Hepatocyte (in vitro differentiated cells): ENCODE measurements at regions not wholly inside any gene's neighbourhood (a gene's known extent, or its start where the extent isn't known, plus 50 kb on each side); places are given as distances from the start of the nearest gene placed in this dataset.

ENCODE experiments used
- DNase-seq: peaks from one replicate; pipeline ENCODE4 v3.0.0-alpha.2; 2016; ENCODE audit warnings: low spot score
- H2AFZ ChIP-seq: fragments of 200-600 bp; sonication (generic); 2 replicates; pipeline ENCODE4 v1.6.0; 2016; ENCODE audit warnings: antibody characterized with exemption, mild to moderate bottlenecking
- H3K27ac ChIP-seq: fragments of 200-600 bp; sonication (generic); 2 replicates; pipeline ENCODE4 v1.5.1; 2016; ENCODE audit warnings: mild to moderate bottlenecking
- H3K27me3 ChIP-seq: fragments of 200-600 bp; sonication (generic); 2 replicates; pipeline ENCODE4 v1.6.1; 2016
- H3K36me3 ChIP-seq: fragments of 200-600 bp; sonication (generic); replicated peaks from 2 replicates; pipeline ENCODE4 v1.5.1; 2016; ENCODE audit warnings: low read depth; ENCODE audit not compliant: insufficient read depth
- H3K4me1 ChIP-seq: fragments of 200-600 bp; sonication (generic); 2 replicates; pipeline ENCODE4 v1.5.1; 2016; ENCODE audit warnings: mild to moderate bottlenecking, moderate library complexity; ENCODE audit not compliant: insufficient read depth
- H3K4me2 ChIP-seq: fragments of 200-600 bp; sonication (generic); 2 replicates; pipeline ENCODE4 v1.6.0; 2016
- H3K4me3 ChIP-seq: fragments of 200-600 bp; sonication (generic); 2 replicates; pipeline ENCODE4 v1.5.1; 2016; ENCODE audit warnings: mild to moderate bottlenecking
- H3K79me2 ChIP-seq: fragments of 200-600 bp; sonication (generic); 2 replicates; pipeline ENCODE4 v1.6.0; 2017; ENCODE audit warnings: mild to moderate bottlenecking
- H3K9me2 ChIP-seq: fragments of 200-600 bp; sonication (generic); replicated peaks from 2 replicates; pipeline ENCODE4 v1.6.0; 2017; ENCODE audit warnings: mild to moderate bottlenecking; ENCODE audit not compliant: insufficient read depth
- H3K9me3 ChIP-seq: fragments of 200-600 bp; sonication (generic); 2 replicates; pipeline ENCODE4 v1.5.1; 2016; ENCODE audit warnings: low read depth, mild to moderate bottlenecking
- H4K20me1 ChIP-seq: fragments of 200-600 bp; sonication (generic); 2 replicates; pipeline ENCODE4 v1.6.0; 2016; ENCODE audit warnings: mild to moderate bottlenecking; ENCODE audit not compliant: insufficient read depth, poor library complexity, severe bottlenecking
- CTCF ChIP-seq: fragments of 200-600 bp; sonication (generic); IDR thresholded peaks from 2 replicates; pipeline ENCODE4 v1.5.1; 2016; ENCODE audit warnings: antibody characterized with exemption, mild to moderate bottlenecking; ENCODE audit not compliant: poor library complexity
- EZH2 ChIP-seq: fragments of 200-600 bp; sonication (generic); IDR thresholded peaks from 2 replicates; pipeline ENCODE4 v1.6.1; 2016; ENCODE audit warnings: antibody characterized with exemption, mild to moderate bottlenecking, borderline replicate concordance
- EZH2phosphoT487 ChIP-seq: fragments of 200-600 bp; sonication (generic); IDR thresholded peaks from one replicate; pipeline ENCODE4 v1.6.1; 2018; ENCODE audit warnings: antibody characterized with exemption, mild to moderate bottlenecking, low read depth, moderate library complexity; ENCODE audit not compliant: unreplicated experiment, severe bottlenecking
- WGBS: methylation state at CpG from one replicate; pipeline ENCODE4 v1.1.6; 2016; ENCODE audit warnings: low lambda C conversion rate; ENCODE audit errors: missing lambda C conversion rate; 5-methylcytosine and 5-hydroxymethylcytosine counted together

GRCh38 chr4:176478076-176478475 lies 158.3 kb downstream of the SPCS3 start:
- no peak for DNase-seq
- Histone ChIP-seq H3K79me2 (no peaks in the 10 kb centered on the region), H3K36me3 (no peaks in the 10 kb centered on the region), H3K4me2 (no peak overlapping the region), H3K9me2 (no peaks in the 10 kb centered on the region), H3K4me1 (no peaks in the 10 kb centered on the region), H3K9me3 (no peaks in the 10 kb centered on the region), H4K20me1 (no peaks in the 10 kb centered on the region), H3K4me3 (no peak overlapping the region), H3K27me3 (no peaks in the 10 kb centered on the region), H2AFZ (no peak overlapping the region), H3K27ac (no peak overlapping the region)
- TF ChIP-seq EZH2 (no peak), CTCF (no peak), EZH2phosphoT487 (no peak)
- 34% methylated on average over 2 of the region's 2 CpGs for WGBS

GRCh38 chr4:176479767-176480166 lies 160.0 kb downstream of the SPCS3 start:
- no peaks in the 10 kb centered on the region for H3K27me3 ChIP-seq
- H3K4me1 ChIP-seq = no peaks in the 10 kb centered on the region
- H3K4me3 ChIP-seq = no peak overlapping the region
- no peak overlapping the region for H3K27ac ChIP-seq
- no peaks in the 10 kb centered on the region for H3K79me2 ChIP-seq
- H3K9me2 ChIP-seq = no peaks in the 10 kb centered on the region
- WGBS = 64% methylated on average over 1 of the region's 1 CpG
- no peaks in the 10 kb centered on the region for H3K36me3 ChIP-seq
- H3K9me3 ChIP-seq = no peaks in the 10 kb centered on the region
- no peak for DNase-seq
- no peak for TF ChIP-seq EZH2phosphoT487
- TF ChIP-seq EZH2 = no peak
- no peak for TF ChIP-seq CTCF
- H2AFZ ChIP-seq = no peak overlapping the region
- H3K4me2 ChIP-seq = no peak overlapping the region
- no peaks in the 10 kb centered on the region for H4K20me1 ChIP-seq

- no peak overlapping the region for H3K4me2 ChIP-seq
- H3K4me3 ChIP-seq = no peak overlapping the region
- H3K9me2 ChIP-seq = no peaks in the 10 kb centered on the region
- H3K4me1 ChIP-seq = no peaks in the 10 kb centered on the region
- no peaks in the 10 kb centered on the region for H4K20me1 ChIP-seq
- no peak for DNase-seq
- H3K36me3 ChIP-seq = no peaks in the 10 kb centered on the region
- TF ChIP-seq EZH2 (no peak), EZH2phosphoT487 (no peak), CTCF (no peak)
- H3K27ac ChIP-seq = no peak overlapping the region
- no peaks in the 10 kb centered on the region for H3K27me3 ChIP-seq
- no peaks in the 10 kb centered on the region for H3K79me2 ChIP-seq
- WGBS = 58% methylated on average over 3 of the region's 3 CpGs
- H3K9me3 ChIP-seq = no peaks in the 10 kb centered on the region
- no peak overlapping the region for H2AFZ ChIP-seq
These were observed 163.2 kb downstream of the SPCS3 start for GRCh38 chr4:176482972-176483371.

GRCh38 chr4:176484301-176484984 lies 164.7 kb downstream of the SPCS3 start:
- H3K9me3 ChIP-seq = no peaks in the 10 kb centered on the region
- no peaks in the 10 kb centered on the region for H4K20me1 ChIP-seq
- no peak overlapping the region for H3K4me2 ChIP-seq
- 85% methylated on average over 7 of the region's 7 CpGs for whole genome bisulfite sequencing
- no peak overlapping the region for H3K27ac ChIP-seq
- H3K36me3 ChIP-seq = no peaks in the 10 kb centered on the region
- no peak overlapping the region for H3K4me3 ChIP-seq
- H3K9me2 ChIP-seq = no peaks in the 10 kb centered on the region
- TF ChIP-seq EZH2 (no peak), CTCF (no peak), EZH2phosphoT487 (no peak)
- H3K4me1 ChIP-seq = no peaks in the 10 kb centered on the region
- no peaks in the 10 kb centered on the region for H3K27me3 ChIP-seq
- H2AFZ ChIP-seq = no peak overlapping the region
- no peak for DNase-seq
- H3K79me2 ChIP-seq = no peaks in the 10 kb centered on the region
